HG02571 (cell line): ENCODE measurements at regions not wholly inside any gene's neighbourhood (a gene's known extent, or its start where the extent isn't known, plus 50 kb on each side); places are given as distances from the start of the nearest gene placed in this dataset.
"Not testable (repeated sequence)": the region's sequence is repeated elsewhere in the genome, so short reads cannot be mapped to it uniquely, and the experiment has no call there.

Experiments
- ATAC-seq: cut with Tn5 transposase; IDR thresholded peaks from one replicate; pipeline ENCODE4 v1.9.1; 2021; ENCODE audit warnings: mild to moderate bottlenecking, moderate library complexity; ENCODE audit not compliant: unreplicated experiment

- no peak for ATAC-seq
Observed at GRCh38 chr1:30000266-30000665, 723.1 kb downstream of the MATN1 start.

- no peak for ATAC-seq
Observed at GRCh38 chr1:29999595-29999994, 723.8 kb downstream of the MATN1 start.

GRCh38 chr1:29998686-29999085 lies 724.7 kb downstream of the MATN1 start:
- no peak for ATAC-seq

GRCh38 chr1:29997818-29998217 lies 725.6 kb downstream of the MATN1 start:
- ATAC-seq, result not testable (repeated sequence)

GRCh38 chr1:29993950-29994349 lies 729.4 kb downstream of the MATN1 start:
- ATAC-seq, result no peak

- ATAC-seq, result no peak
Observed at GRCh38 chr1:29991815-29992214, 731.6 kb downstream of the MATN1 start.

GRCh38 chr1:29991025-29991424 lies 732.4 kb downstream of the MATN1 start:
- ATAC-seq, result no peak

GRCh38 chr1:29990304-29990703 lies 733.1 kb downstream of the MATN1 start:
- ATAC-seq, result no peak

GRCh38 chr1:29986986-29987385 lies 736.4 kb downstream of the MATN1 start:
- no peak for ATAC-seq

GRCh38 chr1:29985606-29985945 lies 737.8 kb downstream of the MATN1 start:
- ATAC-seq, result no peak

- no peak for ATAC-seq
Observed at GRCh38 chr1:29984862-29985605, 738.4 kb downstream of the MATN1 start.

- no peak for ATAC-seq
Observed at GRCh38 chr1:29984166-29984861, 739.1 kb downstream of the MATN1 start.

- ATAC-seq, result no peak
Observed at GRCh38 chr1:29983321-29983720, 740.1 kb downstream of the MATN1 start.

- no peak for ATAC-seq
Observed at GRCh38 chr1:29981586-29982239, 741.7 kb downstream of the MATN1 start.

- no peak for ATAC-seq
Observed at GRCh38 chr1:29977550-29977949, 741.2 kb downstream of the PTPRU start.

- ATAC-seq, result no peak
Observed at GRCh38 chr1:29975036-29975694, 738.8 kb downstream of the PTPRU start.

- no peak for ATAC-seq
Observed at GRCh38 chr1:29974316-29974724, 738.0 kb downstream of the PTPRU start.

GRCh38 chr1:29973406-29973805 lies 737.1 kb downstream of the PTPRU start:
- ATAC-seq, result no peak

- no peak for ATAC-seq
Observed at GRCh38 chr1:29972421-29973053, 736.2 kb downstream of the PTPRU start.

GRCh38 chr1:29971703-29972102 lies 735.4 kb downstream of the PTPRU start:
- ATAC-seq, result no peak

GRCh38 chr1:29970747-29971325 lies 734.5 kb downstream of the PTPRU start:
- ATAC-seq, result no peak
